Mesenteric fat pad (tissue), 1 donor: ENCODE measurements at regions not wholly inside any gene's neighbourhood (a gene's known extent, or its start where the extent isn't known, plus 50 kb on each side); places are given as distances from the start of the nearest gene placed in this dataset.
"Not testable (repeated sequence)": the region's sequence is repeated elsewhere in the genome, so short reads cannot be mapped to it uniquely, and the experiment has no call there.

ENCODE experiments used
- DNase-seq: peaks from one replicate; pipeline ENCODE4 v3.0.0-alpha.2; 2020; ENCODE audit warnings: low spot score
- donor health status: DM: yes; HTN: yes; CAD: no.

GRCh38 chr18:22040533-22040932 lies 128.9 kb upstream of the GATA6 start:
- no peak for DNase-seq

- DNase-seq: peak; percentile 39
Observed at GRCh38 chr18:22043837-22044236, 125.6 kb upstream of the GATA6 start.

GRCh38 chr18:22044474-22045220 lies 124.7 kb upstream of the GATA6 start:
- peak; percentile 53 for DNase-seq

DNA sequence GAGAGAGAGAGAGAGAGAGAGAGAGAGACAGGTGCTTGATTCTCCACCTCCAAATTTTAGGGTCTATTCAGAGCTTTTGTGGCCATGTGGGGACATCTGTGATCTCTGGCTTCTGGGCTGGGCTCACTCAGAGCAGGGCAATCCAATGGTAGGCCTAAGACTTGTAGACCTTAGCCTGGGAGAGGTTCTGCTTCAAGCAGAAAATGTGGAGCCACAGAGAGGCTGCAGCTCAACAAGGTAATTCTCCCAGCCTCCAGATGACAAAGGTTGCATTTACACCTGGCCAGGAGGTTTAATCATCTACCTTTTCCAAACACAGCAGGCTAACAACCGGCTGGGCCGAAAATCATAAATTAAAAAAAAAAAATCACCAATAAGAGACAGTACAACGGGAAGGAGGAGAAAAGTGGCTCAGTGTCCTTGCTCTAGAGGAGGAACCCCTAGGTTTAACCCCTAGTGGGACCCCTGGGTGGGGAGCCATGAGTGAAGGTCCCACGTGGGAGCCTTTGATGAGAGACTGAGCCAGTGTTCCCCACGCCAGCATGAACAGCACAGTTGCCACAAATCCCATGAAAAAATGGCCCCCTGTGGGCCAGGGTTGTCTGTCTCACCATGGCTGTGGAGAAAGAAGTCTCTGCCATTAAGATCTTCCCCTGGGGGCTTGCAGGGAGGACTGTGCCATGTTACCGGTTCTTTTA lies 124.0 kb upstream of the GATA6 start:
- DNase-seq: peak; percentile 35

DNA sequence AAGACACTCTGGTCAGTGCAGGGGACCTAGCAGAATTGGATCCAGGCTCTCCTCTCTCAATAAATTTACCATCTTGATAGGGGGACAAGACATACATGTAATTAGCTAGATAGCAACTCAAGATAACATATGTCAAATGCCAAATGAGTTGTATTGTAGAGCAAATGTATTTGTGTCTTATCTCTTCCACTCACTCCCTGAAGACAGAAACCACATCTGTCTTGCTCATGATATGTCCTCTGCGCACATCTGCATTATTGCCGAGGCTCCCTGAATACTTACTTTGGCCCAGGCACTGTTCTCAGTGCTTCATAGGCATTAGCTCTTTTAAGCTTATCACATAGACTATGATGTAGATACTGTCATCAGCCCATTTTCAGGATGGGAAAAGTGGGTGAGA lies 122.9 kb upstream of the GATA6 start:
- no peak for DNase-seq

DNA sequence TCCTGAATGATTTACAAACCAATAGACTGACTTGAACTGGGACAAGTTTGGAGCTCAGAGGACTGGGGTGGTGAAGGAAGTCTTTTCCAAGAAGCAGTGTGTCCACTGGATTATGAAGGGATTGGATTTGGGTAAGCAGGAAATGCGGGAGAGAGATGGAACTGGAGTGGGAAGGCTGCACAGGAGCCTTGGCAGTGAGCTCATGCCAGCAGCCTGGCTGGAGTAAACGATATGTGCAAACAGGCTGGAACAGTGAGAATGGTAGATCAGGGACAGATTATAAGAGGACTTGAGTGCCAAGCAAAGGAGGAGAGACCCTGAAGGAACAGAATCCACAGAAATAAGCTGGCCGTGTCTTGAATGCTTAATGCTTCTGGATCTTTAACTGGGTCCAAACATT lies 121.9 kb upstream of the GATA6 start:
- no peak for DNase-seq

- no peak for DNase-seq
Observed at GRCh38 chr18:22048221-22048620, 121.2 kb upstream of the GATA6 start.

DNA sequence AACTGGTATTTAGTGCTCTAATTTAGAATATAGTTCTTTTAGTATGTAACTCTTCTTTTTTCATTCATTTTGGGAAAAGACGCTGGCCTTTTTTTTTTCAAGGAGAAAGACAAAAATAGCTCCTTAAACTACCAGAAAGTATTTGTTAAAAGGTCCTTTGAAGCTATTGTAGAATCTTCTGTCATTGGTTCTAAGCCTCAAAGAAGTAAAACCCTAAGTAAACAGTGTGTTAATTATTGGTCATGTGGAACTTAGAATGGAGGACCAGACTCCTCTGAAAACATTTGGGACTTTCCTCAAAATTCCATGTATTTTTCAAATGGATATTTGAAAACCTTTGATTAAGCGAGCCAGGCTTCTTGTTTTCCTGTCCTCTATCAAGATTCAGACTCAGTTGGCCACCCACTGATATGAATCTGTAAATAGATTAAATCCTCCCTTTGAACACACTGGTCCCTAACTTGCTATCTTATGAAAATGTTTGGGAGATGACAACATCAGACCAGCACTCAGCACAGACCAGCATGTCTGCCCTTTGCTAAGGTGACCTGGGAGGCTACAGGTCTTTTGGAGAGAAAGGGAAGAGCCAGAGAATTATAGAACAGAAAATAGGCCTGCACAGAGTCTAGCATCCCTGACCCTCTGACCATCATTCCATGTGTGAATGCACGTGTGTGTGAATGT lies 120.3 kb upstream of the GATA6 start:
- no peak for DNase-seq

DNA sequence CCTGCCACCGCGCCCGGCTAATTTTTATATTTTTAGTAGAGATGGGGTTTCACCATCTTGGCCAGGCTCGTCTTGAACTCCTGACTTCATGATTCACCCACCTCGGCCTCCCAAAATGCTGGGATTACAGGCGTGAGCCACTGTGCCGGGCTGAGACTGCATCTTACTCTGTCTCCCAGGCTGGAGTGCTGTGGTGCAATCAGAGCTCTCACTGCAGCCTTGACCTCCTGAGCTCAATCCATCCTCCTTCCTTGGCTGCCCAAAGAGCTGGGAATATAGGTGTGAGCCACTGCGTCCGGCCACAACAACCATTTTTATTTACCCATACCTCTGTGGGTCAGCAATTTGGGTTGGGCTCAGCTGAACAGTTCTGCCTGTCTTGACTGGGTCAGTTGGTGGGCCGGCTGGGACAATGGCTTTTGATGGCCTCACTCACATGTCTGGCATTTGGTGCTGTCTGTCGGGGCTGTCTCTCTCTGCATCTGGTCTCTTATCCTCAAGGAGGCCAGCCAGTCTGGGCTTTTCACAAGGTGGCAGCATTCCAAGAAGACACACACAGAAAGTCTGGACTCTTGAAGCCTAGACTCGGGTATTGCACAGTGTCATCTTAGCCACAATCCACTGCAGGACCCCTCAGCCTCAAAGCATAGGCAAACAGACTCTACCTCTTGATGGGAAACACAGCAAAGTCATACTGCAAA lies 116.8 kb upstream of the GATA6 start:
- no peak for DNase-seq

- no peak for DNase-seq
Observed at GRCh38 chr18:22055466-22056238, 113.7 kb upstream of the GATA6 start.

- DNase-seq: no peak
Observed at GRCh38 chr18:22056950-22057349, 112.4 kb upstream of the GATA6 start.

GRCh38 chr18:22057908-22058527 lies 111.4 kb upstream of the GATA6 start:
- no peak for DNase-seq

DNA sequence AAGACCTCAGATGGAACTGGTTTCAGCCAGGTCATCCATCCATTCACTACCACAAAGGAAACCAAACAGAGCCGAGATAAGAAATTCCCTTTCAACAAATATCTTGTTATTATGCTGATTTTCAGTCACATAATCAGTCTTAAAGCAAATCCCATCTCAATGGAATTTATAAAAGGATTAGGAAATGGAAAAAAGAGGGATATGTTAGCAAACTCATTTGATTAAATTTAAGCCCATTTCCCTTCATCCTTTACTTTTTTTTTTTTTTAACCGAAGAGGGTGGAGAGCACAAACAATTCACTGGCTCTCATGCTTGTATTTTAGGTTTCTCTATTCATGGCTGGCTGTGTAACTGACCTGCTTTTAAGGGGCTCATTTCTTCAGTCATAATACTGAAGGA lies 109.0 kb upstream of the GATA6 start:
- DNase-seq: no peak

DNA sequence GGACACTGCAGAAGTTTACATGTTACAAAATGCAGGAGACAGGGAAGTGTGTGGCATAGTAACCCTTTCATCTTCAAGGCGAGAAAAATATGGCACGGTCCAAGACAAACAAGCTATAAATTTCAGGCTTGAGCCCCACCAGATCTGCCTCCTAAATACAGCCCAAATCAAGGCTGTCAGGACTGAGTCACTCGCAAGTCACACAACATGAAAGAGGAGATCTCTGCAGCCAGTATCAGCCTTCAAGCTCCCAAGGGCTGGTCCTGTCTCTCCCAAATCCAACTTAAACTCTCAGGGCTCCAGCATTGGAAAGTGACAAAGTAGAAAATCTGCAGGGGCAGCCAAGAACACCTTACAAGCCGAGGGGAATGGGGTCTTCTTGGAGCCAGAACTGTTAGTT lies 106.3 kb upstream of the GATA6 start:
- no peak for DNase-seq

DNA sequence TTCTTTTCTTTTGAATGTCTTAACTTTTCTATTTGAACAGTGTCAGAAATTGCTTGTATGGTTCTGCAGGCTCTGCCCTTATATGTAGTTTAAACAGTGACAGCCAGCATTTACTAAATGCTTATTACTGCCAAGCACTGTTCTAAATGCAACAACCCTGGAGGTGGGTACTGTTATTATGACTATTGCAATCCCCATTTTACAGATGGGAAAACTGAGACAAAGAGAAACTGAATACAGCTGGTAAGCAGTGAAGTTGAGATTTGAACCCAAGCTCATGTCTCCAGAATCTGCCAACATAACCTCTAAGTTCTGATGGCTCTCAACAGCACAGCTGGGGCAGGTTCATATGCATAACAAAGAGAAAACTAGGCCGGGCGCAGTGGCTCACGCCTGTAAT lies 105.7 kb upstream of the GATA6 start:
- DNase-seq: no peak

GRCh38 chr18:22064581-22064980 lies 104.8 kb upstream of the GATA6 start:
- no peak for DNase-seq

GRCh38 chr18:22065311-22065710 lies 104.1 kb upstream of the GATA6 start:
- DNase-seq: no peak

DNA sequence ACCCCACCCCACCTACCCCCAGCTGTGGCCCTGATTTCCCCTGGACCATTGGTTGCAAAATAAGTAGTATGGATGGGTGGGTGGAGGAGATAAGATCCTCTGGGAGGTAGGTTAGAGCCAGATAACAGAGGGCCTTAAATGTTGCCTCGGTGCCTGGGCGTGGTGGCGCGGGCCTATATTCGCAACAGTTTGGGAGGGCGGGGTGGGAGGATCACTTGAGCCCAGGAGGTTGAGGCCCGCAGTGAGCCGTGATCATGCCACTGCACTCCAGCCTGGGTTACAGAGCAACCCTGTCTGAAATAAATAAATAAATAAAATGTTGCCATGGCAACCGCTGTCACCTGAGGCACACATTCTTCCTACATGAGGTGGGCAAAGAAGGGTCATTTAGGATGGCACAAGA lies 103.3 kb upstream of the GATA6 start:
- no peak for DNase-seq

DNA sequence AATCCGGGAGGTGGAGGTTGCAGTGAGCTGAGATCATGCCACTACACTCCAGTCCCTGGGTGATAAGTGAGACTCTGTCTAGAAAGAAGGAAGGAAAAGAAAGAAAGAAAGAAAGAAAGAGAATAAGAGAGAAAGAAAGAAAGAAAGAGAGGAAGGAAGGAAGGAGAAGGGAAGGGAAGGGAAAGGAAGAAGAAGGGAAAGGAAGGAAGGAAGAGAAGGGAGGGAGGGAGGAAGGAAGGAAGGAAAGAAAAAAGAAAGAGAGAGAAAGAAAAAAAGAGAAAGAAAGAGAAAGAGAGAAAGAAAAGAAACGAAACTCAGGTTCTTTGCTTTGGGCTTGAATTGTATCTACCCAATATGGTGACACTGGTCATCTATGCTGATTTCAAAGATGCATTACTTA lies 102.3 kb upstream of the GATA6 start:
- no peak for DNase-seq

DNA sequence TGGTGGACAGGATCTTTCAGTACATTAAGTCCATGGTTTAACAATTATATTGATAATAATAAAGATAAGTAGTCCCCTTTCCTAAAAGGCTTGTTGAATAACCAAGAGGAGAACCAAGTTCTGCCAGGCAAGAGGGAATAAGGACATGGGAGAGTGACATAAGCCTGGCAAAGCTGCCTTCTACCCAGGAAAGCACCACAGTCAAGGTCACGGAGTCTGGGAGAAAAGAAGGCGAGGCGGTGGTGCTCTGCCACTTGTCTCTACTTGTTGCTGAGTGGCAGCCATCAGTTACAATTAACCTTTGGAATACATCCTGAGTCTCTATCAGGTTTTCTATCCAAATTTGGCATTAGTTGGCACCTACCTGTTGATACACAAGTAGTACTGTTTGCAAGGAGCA lies 101.7 kb upstream of the GATA6 start:
- no peak for DNase-seq

DNA sequence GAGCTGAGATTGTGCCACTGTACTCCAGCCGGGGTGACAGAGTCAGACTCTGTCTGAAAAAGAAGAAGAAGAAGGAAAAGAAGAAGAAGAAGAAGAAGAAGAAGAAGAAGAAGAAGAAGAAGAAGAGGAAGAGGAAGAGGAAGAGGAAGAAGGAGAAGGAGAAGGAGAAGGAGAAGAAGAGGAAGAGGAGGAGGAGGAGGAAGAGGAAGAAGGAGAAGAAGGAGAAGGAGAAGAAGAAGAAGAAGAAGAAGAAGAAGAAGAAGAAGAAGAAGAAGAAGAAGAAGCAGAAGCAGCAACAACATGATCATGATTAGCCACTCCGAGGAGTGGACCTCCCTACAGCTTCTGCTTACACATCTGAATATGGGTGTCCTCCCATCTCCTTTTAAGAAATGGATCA lies 100.6 kb upstream of the GATA6 start:
- not testable (repeated sequence) for DNase-seq
